ENCODE measurements at regions not wholly inside any gene's neighbourhood (a gene's known extent, or its start where the extent isn't known, plus 50 kb on each side); places are given as distances from the start of the nearest gene placed in this dataset.

- H4K20me1 ChIP-seq (ENCODE audit: insufficient read depth, low read length), result no peaks in the 10 kb centered on the region
- no peak overlapping the region for H3K4me2 ChIP-seq (ENCODE audit: low read length)
- no peaks in the 10 kb centered on the region for H3K79me2 ChIP-seq (ENCODE audit: low read length)
- peaks cover 24% of the 10 kb centered on the region; the same call in 1 of the 2 replicates for H3K27me3 ChIP-seq (ENCODE audit: low read depth, low read length)
- no peak overlapping the region for H3K9ac ChIP-seq (ENCODE audit: low read length)
- no peak overlapping the region for H2AFZ ChIP-seq (ENCODE audit: low read depth, low read length)
- H3K27ac ChIP-seq (ENCODE audit: low read length), result no peak overlapping the region
- H3K36me3 ChIP-seq (replicated peaks; ENCODE audit: low read depth, low read length), result peaks cover 2% of the 10 kb centered on the region
- H3K4me3 ChIP-seq (ENCODE audit: low read length), result no peak overlapping the region
- no peaks in the 10 kb centered on the region for H3K9me3 ChIP-seq (ENCODE audit: insufficient read depth, low read length)
- TF ChIP-seq EZH2phosphoT487 (IDR thresholded peaks at IDR 0.05; ENCODE audit: low read depth) (no peak), CTCF (IDR thresholded peaks at IDR 0.05; ENCODE audit: low read depth, low read length) (no peak)
- H3K4me1 ChIP-seq (ENCODE audit: low read length), result peaks cover 13% of the 10 kb centered on the region
Observed at GRCh38 chr2:11997142-11997541, 250.7 kb downstream of the LPIN1 start.

- no peak overlapping the region for H3K27ac ChIP-seq (ENCODE audit: low read length)
- peaks cover 2% of the 10 kb centered on the region for H3K36me3 ChIP-seq (replicated peaks; ENCODE audit: low read depth, low read length)
- no peaks in the 10 kb centered on the region for H3K9me3 ChIP-seq (ENCODE audit: insufficient read depth, low read length)
- TF ChIP-seq EZH2phosphoT487 (IDR thresholded peaks at IDR 0.05; ENCODE audit: low read depth) (no peak), CTCF (IDR thresholded peaks at IDR 0.05; ENCODE audit: low read depth, low read length) (no peak)
- H3K79me2 ChIP-seq (ENCODE audit: low read length), result no peaks in the 10 kb centered on the region
- no peak overlapping the region for H3K9ac ChIP-seq (ENCODE audit: low read length)
- H3K27me3 ChIP-seq (ENCODE audit: low read depth, low read length), result peaks cover 32% of the 10 kb centered on the region; the same call in 1 of the 2 replicates
- no peak overlapping the region for H3K4me2 ChIP-seq (ENCODE audit: low read length)
- H4K20me1 ChIP-seq (ENCODE audit: insufficient read depth, low read length), result no peaks in the 10 kb centered on the region
- peaks cover 13% of the 10 kb centered on the region for H3K4me1 ChIP-seq (ENCODE audit: low read length)
- no peak overlapping the region for H2AFZ ChIP-seq (ENCODE audit: low read depth, low read length)
- H3K4me3 ChIP-seq (ENCODE audit: low read length), result no peak overlapping the region
Observed at GRCh38 chr2:11998218-11998617, 251.8 kb downstream of the LPIN1 start.

DNA sequence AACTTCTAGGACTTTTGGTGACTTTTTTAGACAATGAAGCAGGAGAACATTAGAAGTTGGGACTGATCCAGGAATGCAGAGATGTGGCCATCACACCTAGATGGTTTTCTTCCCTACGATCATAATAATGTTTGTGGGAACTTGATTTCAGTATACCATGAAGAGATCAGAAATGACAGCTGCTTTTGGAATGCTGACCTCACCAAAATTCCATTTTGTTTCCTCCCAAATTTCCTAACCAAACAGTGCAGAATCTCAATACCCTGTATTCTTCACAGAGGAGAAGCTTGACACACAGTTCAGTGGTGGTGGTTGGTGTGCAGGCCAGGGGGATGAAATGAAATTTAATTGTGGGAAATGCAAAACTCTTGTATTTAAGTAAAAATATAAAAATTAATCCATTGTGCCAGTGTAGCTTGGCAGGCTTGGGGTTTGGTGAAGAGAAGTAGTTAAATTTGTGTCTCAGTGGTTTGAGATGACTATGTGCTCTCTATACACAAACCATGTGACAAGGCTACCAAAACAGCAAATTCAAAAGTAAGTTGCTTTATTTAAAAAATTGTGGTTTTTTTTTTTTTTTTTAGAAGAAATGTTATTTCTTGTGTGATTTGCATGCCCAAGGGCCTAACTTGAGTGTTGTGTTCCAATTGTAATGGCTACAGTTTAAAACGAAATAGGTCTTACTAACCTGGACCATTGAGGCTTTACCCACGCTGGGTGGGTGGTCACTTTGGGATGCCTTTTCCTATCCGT is 252.4 kb downstream of the LPIN1 start:
- H3K4me3 ChIP-seq (ENCODE audit: low read length), result no peak overlapping the region
- no peak for TF ChIP-seq CTCF (IDR thresholded peaks at IDR 0.05; ENCODE audit: low read depth, low read length)
- no peak overlapping the region for H2AFZ ChIP-seq (ENCODE audit: low read depth, low read length)
- no peaks in the 10 kb centered on the region for H3K9me3 ChIP-seq (ENCODE audit: insufficient read depth, low read length)
- no peak overlapping the region for H3K9ac ChIP-seq (ENCODE audit: low read length)
- H3K4me1 ChIP-seq (ENCODE audit: low read length), result peaks cover 13% of the 10 kb centered on the region
- H3K79me2 ChIP-seq (ENCODE audit: low read length), result no peaks in the 10 kb centered on the region
- H3K4me2 ChIP-seq (ENCODE audit: low read length), result no peak overlapping the region
- no peaks in the 10 kb centered on the region for H4K20me1 ChIP-seq (ENCODE audit: insufficient read depth, low read length)
- no peak overlapping the region for H3K27ac ChIP-seq (ENCODE audit: low read length)
- H3K27me3 ChIP-seq (ENCODE audit: low read depth, low read length), result peaks cover 32% of the 10 kb centered on the region; the same call in 1 of the 2 replicates
- peaks cover 2% of the 10 kb centered on the region for H3K36me3 ChIP-seq (replicated peaks; ENCODE audit: low read depth, low read length)

DNA sequence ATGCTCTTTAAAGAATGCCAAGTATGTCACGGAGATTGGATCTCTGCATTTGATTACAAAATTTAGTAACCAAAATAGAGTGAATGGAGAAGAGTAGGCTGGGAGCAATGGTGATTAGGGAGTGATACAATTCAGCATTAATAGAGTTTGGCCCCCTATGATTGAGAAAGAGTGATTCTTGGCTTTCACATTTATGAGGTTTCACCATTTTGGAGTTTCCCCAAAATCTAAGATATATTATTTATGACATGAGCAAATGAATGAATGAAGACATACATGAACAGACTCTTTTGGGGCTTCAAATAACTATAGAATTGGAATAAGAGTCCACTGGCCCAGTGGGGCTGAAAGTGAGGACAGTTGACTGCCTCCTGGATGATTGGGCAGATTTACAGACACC is 255.2 kb downstream of the LPIN1 start:
- TF ChIP-seq CTCF (IDR thresholded peaks at IDR 0.05; ENCODE audit: low read depth, low read length) (no peak), EZH2phosphoT487 (IDR thresholded peaks at IDR 0.05; ENCODE audit: low read depth) (no peak)
- no peak overlapping the region for H3K4me2 ChIP-seq (ENCODE audit: low read length)
- no peaks in the 10 kb centered on the region for H3K9me3 ChIP-seq (ENCODE audit: insufficient read depth, low read length)
- H2AFZ ChIP-seq (ENCODE audit: low read depth, low read length), result no peak overlapping the region
- H3K4me3 ChIP-seq (ENCODE audit: low read length), result no peak overlapping the region
- H3K79me2 ChIP-seq (ENCODE audit: low read length), result no peaks in the 10 kb centered on the region
- peaks cover 42% of the 10 kb centered on the region for H3K27me3 ChIP-seq (ENCODE audit: low read depth, low read length)
- H3K9ac ChIP-seq (ENCODE audit: low read length), result no peak overlapping the region
- peaks cover 2% of the 10 kb centered on the region for H3K36me3 ChIP-seq (replicated peaks; ENCODE audit: low read depth, low read length)
- no peak overlapping the region for H3K27ac ChIP-seq (ENCODE audit: low read length)
- H3K4me1 ChIP-seq (ENCODE audit: low read length), result peaks cover 33% of the 10 kb centered on the region
- H4K20me1 ChIP-seq (ENCODE audit: insufficient read depth, low read length), result no peaks in the 10 kb centered on the region; the same call in 1 of the 2 replicates
